ENCODE measurements at regions not wholly inside any gene's neighbourhood (a gene's known extent, or its start where the extent isn't known, plus 50 kb on each side); places are given as distances from the start of the nearest gene placed in this dataset.

DNA sequence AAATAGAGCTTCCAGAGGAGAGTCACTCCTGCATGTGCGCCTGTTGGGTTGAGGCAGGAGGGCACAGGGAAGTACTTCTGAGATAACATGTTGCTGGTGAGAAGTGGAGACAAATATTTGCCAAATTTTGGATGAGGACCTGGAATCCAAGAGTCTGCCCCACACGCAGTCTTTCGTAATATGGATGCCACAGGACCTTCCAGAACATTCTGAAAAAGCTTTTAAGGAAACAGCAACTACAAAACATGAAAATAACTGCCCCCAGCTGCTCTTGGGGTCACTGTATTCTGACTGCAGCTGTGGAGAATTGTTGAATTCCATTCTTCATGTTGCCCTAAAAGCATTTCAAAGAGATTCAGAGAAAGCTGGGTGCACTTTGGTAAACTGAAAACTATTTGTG lies 227.5 kb downstream of the C1D start:
- TF ChIP-seq, protein P1, sequence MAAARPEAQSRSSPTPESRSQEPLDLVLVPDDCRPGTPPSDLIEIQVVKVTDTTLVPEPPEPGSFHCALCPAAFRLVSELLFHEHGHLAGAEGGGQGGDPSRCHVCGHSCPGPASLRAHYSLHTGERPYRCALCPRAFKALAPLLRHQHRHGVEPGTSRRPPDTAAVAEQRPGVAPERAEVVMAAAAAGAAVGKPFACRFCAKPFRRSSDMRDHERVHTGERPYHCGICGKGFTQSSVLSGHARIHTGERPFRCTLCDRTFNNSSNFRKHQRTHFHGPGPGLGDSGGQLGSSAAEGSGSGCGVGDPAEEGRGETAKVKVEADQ (CRISPR knock-in tag; IDR thresholded peaks at IDR 0.05; ENCODE audit: borderline replicate concordance): no peak
- TF ChIP-seq KDM2A (CRISPR knock-in tag; IDR thresholded peaks at IDR 0.05; ENCODE audit: borderline replicate concordance, low read depth) (no peak), MED8 (CRISPR knock-in tag; IDR thresholded peaks at IDR 0.05; ENCODE audit: insufficient replicate concordance) (no peak), EP300 (IDR thresholded peaks at IDR 0.05; ENCODE audit: low read depth in 2 of 2, low read length in 2 of 2) (no peak), EP300 (CRISPR knock-in tag; IDR thresholded peaks at IDR 0.05; ENCODE audit: borderline replicate concordance) (no peak), ZNF274 (CRISPR knock-in tag; IDR thresholded peaks at IDR 0.05) (no peak)
- TF ChIP-seq, protein P2, sequence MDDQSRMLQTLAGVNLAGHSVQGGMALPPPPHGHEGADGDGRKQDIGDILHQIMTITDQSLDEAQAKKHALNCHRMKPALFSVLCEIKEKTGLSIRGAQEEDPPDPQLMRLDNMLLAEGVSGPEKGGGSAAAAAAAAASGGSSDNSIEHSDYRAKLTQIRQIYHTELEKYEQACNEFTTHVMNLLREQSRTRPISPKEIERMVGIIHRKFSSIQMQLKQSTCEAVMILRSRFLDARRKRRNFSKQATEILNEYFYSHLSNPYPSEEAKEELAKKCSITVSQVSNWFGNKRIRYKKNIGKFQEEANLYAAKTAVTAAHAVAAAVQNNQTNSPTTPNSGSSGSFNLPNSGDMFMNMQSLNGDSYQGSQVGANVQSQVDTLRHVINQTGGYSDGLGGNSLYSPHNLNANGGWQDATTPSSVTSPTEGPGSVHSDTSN (CRISPR knock-in tag; IDR thresholded peaks at IDR 0.05; ENCODE audit: borderline replicate concordance): no peak
- TF ChIP-seq, protein P3, sequence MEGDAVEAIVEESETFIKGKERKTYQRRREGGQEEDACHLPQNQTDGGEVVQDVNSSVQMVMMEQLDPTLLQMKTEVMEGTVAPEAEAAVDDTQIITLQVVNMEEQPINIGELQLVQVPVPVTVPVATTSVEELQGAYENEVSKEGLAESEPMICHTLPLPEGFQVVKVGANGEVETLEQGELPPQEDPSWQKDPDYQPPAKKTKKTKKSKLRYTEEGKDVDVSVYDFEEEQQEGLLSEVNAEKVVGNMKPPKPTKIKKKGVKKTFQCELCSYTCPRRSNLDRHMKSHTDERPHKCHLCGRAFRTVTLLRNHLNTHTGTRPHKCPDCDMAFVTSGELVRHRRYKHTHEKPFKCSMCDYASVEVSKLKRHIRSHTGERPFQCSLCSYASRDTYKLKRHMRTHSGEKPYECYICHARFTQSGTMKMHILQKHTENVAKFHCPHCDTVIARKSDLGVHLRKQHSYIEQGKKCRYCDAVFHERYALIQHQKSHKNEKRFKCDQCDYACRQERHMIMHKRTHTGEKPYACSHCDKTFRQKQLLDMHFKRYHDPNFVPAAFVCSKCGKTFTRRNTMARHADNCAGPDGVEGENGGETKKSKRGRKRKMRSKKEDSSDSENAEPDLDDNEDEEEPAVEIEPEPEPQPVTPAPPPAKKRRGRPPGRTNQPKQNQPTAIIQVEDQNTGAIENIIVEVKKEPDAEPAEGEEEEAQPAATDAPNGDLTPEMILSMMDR (CRISPR knock-in tag; IDR thresholded peaks at IDR 0.05): no peak
